ENCODE measurements at regions not wholly inside any gene's neighbourhood (a gene's known extent, or its start where the extent isn't known, plus 50 kb on each side); places are given as distances from the start of the nearest gene placed in this dataset.
A peak's percentile ranks its signal among the peaks of the same experiment; 100 is the strongest.

GRCh38 chr4:55010550-55010949 lies 114.8 kb downstream of the KDR start:
- no peak overlapping the region for H3K9ac ChIP-seq (ENCODE audit: low read length)
- H2AFZ ChIP-seq (ENCODE audit: low read depth, low read length, poor library complexity, severe bottlenecking), result no peak overlapping the region
- intact Hi-C loops (cut with micrococcal nuclease), result no loop called here
- ATAC-seq, result no peak
- H3K9me2 ChIP-seq (ENCODE audit: insufficient read depth), result no peaks in the 10 kb centered on the region
- no peak overlapping the region for H3K4me2 ChIP-seq (ENCODE audit: low read length)
- H3K27ac ChIP-seq (ENCODE audit: low read depth, low read length), result no peak overlapping the region
- ChIA-PET RAD21 (ENCODE audit: low non-redundant PET in 1 of 2, low total read pairs in 2 of 2, uncharacterized antibody in 2 of 2, unreplicated experiment in 2 of 2) (no interaction called here), CTCF (interaction anchor here (0.9 kb wide), 1 partner anchor 39 kb away, joined by 3 read pairs; no protein-coding TSS in a partner anchor), POLR2A (no interaction called here)
- no peak for DNase-seq (ENCODE audit: low read depth, low spot score)
- no peaks in the 10 kb centered on the region for H3K27me3 ChIP-seq (ENCODE audit: insufficient read depth, low read length)
- no peak overlapping the region for H3K4me3 ChIP-seq (replicated peaks in 1 of 2; ENCODE audit: low read depth in 1 of 2, low read length in 2 of 2)
- BruUV-seq (replicated peaks), result no TSS peak
- no peak for TF ChIP-seq ZNF274 (IDR thresholded peaks at IDR 0.05; ENCODE audit: low read depth, low read length)
- no peak for TF ChIP-seq MAX (IDR thresholded peaks at IDR 0.05)
- no peak for TF ChIP-seq ELF1 (IDR thresholded peaks at IDR 0.05; ENCODE audit: borderline replicate concordance, low read depth)
- H3K9me3 ChIP-seq (ENCODE audit: control insufficient read depth in 1 of 2, insufficient read depth in 1 of 2, low read depth in 1 of 2, low read length in 2 of 2), result no peaks in the 10 kb centered on the region
- H4K20me1 ChIP-seq (ENCODE audit: insufficient read depth), result no peaks in the 10 kb centered on the region
- no peaks in the 10 kb centered on the region for H3K36me3 ChIP-seq (ENCODE audit: control insufficient read depth in 1 of 2, insufficient read depth in 2 of 2, low read length in 2 of 2)
- H3K4me1 ChIP-seq (ENCODE audit: control insufficient read depth in 1 of 2, insufficient read depth in 2 of 2, low read length in 2 of 2), result no peaks in the 10 kb centered on the region
- H3K79me2 ChIP-seq (ENCODE audit: insufficient read depth, low read length), result no peaks in the 10 kb centered on the region

GRCh38 chr4:55008166-55009056 lies 117.0 kb downstream of the KDR start:
- Histone ChIP-seq H3K4me3 (replicated peaks in 1 of 2; ENCODE audit: low read depth in 1 of 2, low read length in 2 of 2) (no peak overlapping the region), H4K20me1 (ENCODE audit: insufficient read depth) (no peaks in the 10 kb centered on the region), H3K9ac (ENCODE audit: low read length) (no peak overlapping the region), H3K79me2 (ENCODE audit: insufficient read depth, low read length) (no peaks in the 10 kb centered on the region), H3K27me3 (ENCODE audit: insufficient read depth, low read length) (no peaks in the 10 kb centered on the region), H3K4me1 (ENCODE audit: control insufficient read depth in 1 of 2, insufficient read depth in 2 of 2, low read length in 2 of 2) (no peaks in the 10 kb centered on the region), H3K4me2 (ENCODE audit: low read length) (no peak overlapping the region), H3K27ac (ENCODE audit: low read depth, low read length) (no peak overlapping the region), H3K36me3 (ENCODE audit: control insufficient read depth in 1 of 2, insufficient read depth in 2 of 2, low read length in 2 of 2) (no peaks in the 10 kb centered on the region), H2AFZ (ENCODE audit: low read depth, low read length, poor library complexity, severe bottlenecking) (no peak overlapping the region), H3K9me2 (ENCODE audit: insufficient read depth) (no peaks in the 10 kb centered on the region), H3K9me3 (ENCODE audit: control insufficient read depth in 1 of 2, insufficient read depth in 1 of 2, low read depth in 1 of 2, low read length in 2 of 2) (no peaks in the 10 kb centered on the region)
- peak; percentile 54 for TF ChIP-seq RAD21 (IDR thresholded peaks at IDR 0.05; ENCODE audit: low read depth)
- TF ChIP-seq EZH2phosphoT487 (IDR thresholded peaks at IDR 0.05; ENCODE audit: borderline replicate concordance), result no peak
- TF ChIP-seq CTCF (IDR thresholded peaks at IDR 0.05 in 2 of 3, conservative IDR thresholded peaks at IDR 0.05 in 1 of 3; ENCODE audit: borderline replicate concordance in 1 of 3, insufficient read depth in 1 of 3, low read depth in 2 of 3, low read length in 2 of 3), result peak; percentile 28 to 65 (median 62); a peak in 5 of 6 replicates
- CTCF ChIA-PET, result interaction anchor here (0.6 to 1.8 kb wide), 7 partner anchors 9 to 312 kb away, joined by 3 to 9 read pairs (median 4); no protein-coding TSS in a partner anchor
- POLR2A ChIA-PET, result no interaction called here
- no TSS peak for BruUV-seq (replicated peaks)
- RAD21 ChIA-PET (ENCODE audit: low non-redundant PET in 1 of 2, low total read pairs in 2 of 2, uncharacterized antibody in 2 of 2, unreplicated experiment in 2 of 2), result interaction anchor here in 1 of 2 experiments (0.5 to 0.6 kb wide), 2 partner anchors 323 to 738 kb away, joined by 3 read pairs; no protein-coding TSS in a partner anchor
- intact Hi-C loops (cut with micrococcal nuclease), result no loop called here
- DNase-seq (ENCODE audit: low read depth, low spot score) (no peak), ATAC-seq (peak; percentile 84)
